PC-9 (cell line): ENCODE measurements at regions not wholly inside any gene's neighbourhood (a gene's known extent, or its start where the extent isn't known, plus 50 kb on each side); places are given as distances from the start of the nearest gene placed in this dataset.

Experiments
- EZH2 ChIP-seq: fragments of 200-600 bp; sonication (generic); IDR thresholded peaks from 2 replicates; pipeline ENCODE4 v1.8.0; 2017; ENCODE audit warnings: antibody characterized with exemption, low read depth
- TF ChIP-seq, protein P1 (sequence below): fragments of 200-600 bp; sonication (generic); conservative IDR thresholded peaks from 2 replicates; pipeline ENCODE4 v1.6.1; 2017; ENCODE audit warnings: mixed run types, antibody characterized with exemption, mild to moderate bottlenecking, moderate library complexity

DNA sequence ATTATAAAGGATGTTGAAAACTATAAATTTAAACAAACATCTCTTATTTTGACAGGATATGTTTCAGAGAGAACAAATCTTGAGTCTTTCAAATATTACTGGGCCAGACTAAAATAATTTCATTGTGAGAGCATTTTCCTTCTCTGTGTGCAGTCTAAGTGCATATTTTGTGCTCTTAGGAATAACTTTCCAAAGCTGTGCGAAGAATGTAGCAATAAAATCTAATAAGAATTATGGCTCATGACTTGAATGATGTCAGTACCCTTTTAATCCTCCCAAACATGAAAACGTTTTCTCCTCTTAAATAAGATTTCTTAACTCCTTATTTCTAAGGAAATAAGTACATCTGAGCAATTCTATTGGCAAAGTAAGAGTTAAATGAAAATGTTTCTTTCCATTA lies 76.2 kb upstream of the EFEMP1 start:
- TF ChIP-seq, protein P1, sequence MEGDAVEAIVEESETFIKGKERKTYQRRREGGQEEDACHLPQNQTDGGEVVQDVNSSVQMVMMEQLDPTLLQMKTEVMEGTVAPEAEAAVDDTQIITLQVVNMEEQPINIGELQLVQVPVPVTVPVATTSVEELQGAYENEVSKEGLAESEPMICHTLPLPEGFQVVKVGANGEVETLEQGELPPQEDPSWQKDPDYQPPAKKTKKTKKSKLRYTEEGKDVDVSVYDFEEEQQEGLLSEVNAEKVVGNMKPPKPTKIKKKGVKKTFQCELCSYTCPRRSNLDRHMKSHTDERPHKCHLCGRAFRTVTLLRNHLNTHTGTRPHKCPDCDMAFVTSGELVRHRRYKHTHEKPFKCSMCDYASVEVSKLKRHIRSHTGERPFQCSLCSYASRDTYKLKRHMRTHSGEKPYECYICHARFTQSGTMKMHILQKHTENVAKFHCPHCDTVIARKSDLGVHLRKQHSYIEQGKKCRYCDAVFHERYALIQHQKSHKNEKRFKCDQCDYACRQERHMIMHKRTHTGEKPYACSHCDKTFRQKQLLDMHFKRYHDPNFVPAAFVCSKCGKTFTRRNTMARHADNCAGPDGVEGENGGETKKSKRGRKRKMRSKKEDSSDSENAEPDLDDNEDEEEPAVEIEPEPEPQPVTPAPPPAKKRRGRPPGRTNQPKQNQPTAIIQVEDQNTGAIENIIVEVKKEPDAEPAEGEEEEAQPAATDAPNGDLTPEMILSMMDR, result no peak
- TF ChIP-seq EZH2, result no peak
